Activated T-cell treated with anti-CD3 and anti-CD28 coated beads, Interleukin-2, amount 50 U/mL, for 4 hours (primary cell): ENCODE measurements at regions not wholly inside any gene's neighbourhood (a gene's known extent, or its start where the extent isn't known, plus 50 kb on each side); places are given as distances from the start of the nearest gene placed in this dataset.
A peak's percentile ranks its signal among the peaks of the same experiment; 100 is the strongest.
"Not testable (repeated sequence)": the region's sequence is repeated elsewhere in the genome, so short reads cannot be mapped to it uniquely, and the experiment has no call there.

Source experiments
- ATAC-seq, 2 donors: fragments of 200-7000 bp; cut with Tn5 transposase; one replicate each; pipeline ENCODE4 v1.10.0; 2021
- DNase-seq: peaks from one replicate; pipeline ENCODE4 v3.0.0-alpha.2; 2020
- H3K27me3 Mint-ChIP-seq: one replicate; pipeline ENCODE4 v1.8.0; 2021; ENCODE audit warnings: low read depth, mixed read lengths
- H3K36me3 Mint-ChIP-seq: one replicate; pipeline ENCODE4 v1.8.0; 2022; ENCODE audit warnings: mixed read lengths; ENCODE audit not compliant: insufficient read depth
- H3K4me1 Mint-ChIP-seq: one replicate; pipeline ENCODE4 v1.8.0; 2021; ENCODE audit warnings: low read depth, mixed read lengths
- H3K4me3 Mint-ChIP-seq: one replicate; pipeline ENCODE4 v1.8.0; 2021; ENCODE audit warnings: mild to moderate bottlenecking, moderate library complexity, mixed read lengths
- H3K9me3 Mint-ChIP-seq: one replicate; pipeline ENCODE4 v1.8.0; 2021; ENCODE audit warnings: mixed read lengths

GRCh38 chr4:22609951-22610525 is 82.7 kb upstream of the GBA3 start:
- not testable (repeated sequence) for DNase-seq, H3K4me1 Mint-ChIP-seq, H3K27me3 Mint-ChIP-seq, H3K9me3 Mint-ChIP-seq, H3K4me3 Mint-ChIP-seq, H3K36me3 Mint-ChIP-seq
- ATAC-seq: peak; percentile 48 to 61

DNA sequence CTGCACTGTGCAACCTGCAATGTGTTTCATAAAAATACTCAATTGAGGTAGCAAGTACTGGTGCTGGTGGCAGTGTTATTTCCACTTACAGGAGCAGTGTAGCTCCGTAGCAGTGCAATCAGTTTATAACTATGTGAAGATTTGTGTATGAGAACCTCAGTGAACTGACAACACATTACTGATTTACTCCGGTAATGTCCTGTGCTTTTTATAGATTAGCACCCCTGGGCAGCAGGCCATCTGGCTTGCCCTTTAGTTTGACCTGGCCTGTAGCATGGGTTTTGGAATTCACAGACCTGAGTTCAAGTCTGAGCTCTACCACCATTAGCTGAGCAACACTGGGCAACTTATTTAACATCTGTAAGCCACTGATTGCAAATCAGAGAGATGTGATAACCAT is 78.6 kb upstream of the GBA3 start:
- Mint-ChIP-seq H3K9me3 (no peaks in the 10 kb centered on the region), H3K4me3 (no peak overlapping the region), H3K27me3 (no peaks in the 10 kb centered on the region), H3K4me1 (peaks cover 2% of the 10 kb centered on the region), H3K36me3 (no peaks in the 10 kb centered on the region)
- DNase-seq: no peak
- no peak for ATAC-seq

GRCh38 chr4:22616516-22616915 is 76.2 kb upstream of the GBA3 start:
- H3K4me1 Mint-ChIP-seq: no peaks in the 10 kb centered on the region
- DNase-seq: no peak
- no peak overlapping the region for H3K4me3 Mint-ChIP-seq
- no peak for ATAC-seq
- H3K27me3 Mint-ChIP-seq: no peaks in the 10 kb centered on the region
- no peaks in the 10 kb centered on the region for H3K36me3 Mint-ChIP-seq
- no peaks in the 10 kb centered on the region for H3K9me3 Mint-ChIP-seq

GRCh38 chr4:22620144-22620543 is 72.6 kb upstream of the GBA3 start:
- H3K4me1 Mint-ChIP-seq, H3K36me3 Mint-ChIP-seq, H3K27me3 Mint-ChIP-seq, H3K4me3 Mint-ChIP-seq, H3K9me3 Mint-ChIP-seq, DNase-seq, ATAC-seq: not testable (repeated sequence)

- not testable (repeated sequence) for DNase-seq, H3K27me3 Mint-ChIP-seq, H3K36me3 Mint-ChIP-seq, H3K9me3 Mint-ChIP-seq, H3K4me1 Mint-ChIP-seq, ATAC-seq, H3K4me3 Mint-ChIP-seq
Observed at GRCh38 chr4:22621970-22622369, 70.8 kb upstream of the GBA3 start.

GRCh38 chr4:22624002-22624401 is 68.7 kb upstream of the GBA3 start:
- ATAC-seq, H3K36me3 Mint-ChIP-seq, H3K9me3 Mint-ChIP-seq, H3K4me3 Mint-ChIP-seq, DNase-seq, H3K4me1 Mint-ChIP-seq, H3K27me3 Mint-ChIP-seq: not testable (repeated sequence)

GRCh38 chr4:22625311-22625710 is 67.4 kb upstream of the GBA3 start:
- H3K9me3 Mint-ChIP-seq: no peaks in the 10 kb centered on the region
- DNase-seq (no peak), ATAC-seq (no peak)
- no peak overlapping the region for H3K4me3 Mint-ChIP-seq
- H3K4me1 Mint-ChIP-seq: no peaks in the 10 kb centered on the region
- no peaks in the 10 kb centered on the region for H3K36me3 Mint-ChIP-seq
- H3K27me3 Mint-ChIP-seq: no peaks in the 10 kb centered on the region

DNA sequence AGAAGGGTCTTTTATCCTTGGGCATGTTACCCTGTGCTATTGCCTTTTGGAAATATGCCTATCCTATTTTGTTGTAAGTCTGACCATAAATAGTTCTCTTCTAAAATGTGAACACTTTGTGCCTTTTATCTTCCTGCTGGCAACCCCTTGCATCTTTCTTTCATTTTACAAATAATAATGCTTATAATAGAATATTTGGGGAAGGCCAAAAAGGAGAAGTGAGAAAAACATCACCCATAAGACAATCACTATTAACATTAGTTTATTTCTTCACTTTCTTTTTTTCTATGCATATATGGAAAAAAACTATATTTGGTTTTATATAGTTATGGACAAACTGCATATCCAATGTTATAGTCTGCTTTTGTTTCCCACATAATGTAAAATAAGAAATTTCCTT is 64.9 kb upstream of the GBA3 start:
- not testable (repeated sequence) for H3K9me3 Mint-ChIP-seq, H3K27me3 Mint-ChIP-seq, H3K36me3 Mint-ChIP-seq, DNase-seq, H3K4me1 Mint-ChIP-seq, H3K4me3 Mint-ChIP-seq, ATAC-seq

DNA sequence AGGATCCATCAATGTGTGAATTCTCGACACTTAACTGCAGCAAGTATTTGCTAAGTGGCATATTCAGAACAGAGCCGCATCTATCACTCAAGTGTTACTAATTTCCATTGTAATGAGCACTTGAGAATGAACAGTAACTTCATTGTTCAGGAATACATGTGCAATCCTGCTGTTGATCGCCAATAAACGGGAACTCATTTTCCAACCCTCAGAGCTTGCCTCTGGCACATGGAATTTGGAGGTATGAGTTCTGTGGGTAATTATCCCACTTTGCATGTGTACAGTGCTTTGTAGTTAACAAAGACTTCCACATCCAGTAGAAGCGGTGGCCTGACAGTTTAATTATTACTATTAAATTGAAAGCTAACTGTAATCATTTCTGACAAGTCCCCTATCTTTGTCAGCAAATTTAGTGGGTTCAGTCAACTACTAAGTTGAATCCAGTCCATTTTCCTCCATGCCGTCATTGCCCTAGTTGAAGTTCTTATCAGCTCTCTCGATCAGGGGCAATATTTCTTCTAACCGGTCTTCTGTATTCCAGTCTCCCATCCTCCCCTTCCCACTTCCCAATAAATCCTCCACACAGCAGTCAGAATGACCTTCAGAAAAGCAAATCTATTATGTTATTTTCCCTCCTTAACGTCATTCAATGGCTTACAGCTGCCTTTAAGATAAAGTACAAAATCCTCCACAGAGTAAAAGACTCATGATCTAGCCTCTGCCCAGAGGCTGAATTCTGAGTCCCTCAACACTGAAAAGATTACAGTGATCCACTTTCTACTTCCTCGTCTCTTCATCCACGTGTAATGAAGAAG is 62.4 kb upstream of the GBA3 start:
- H3K36me3 Mint-ChIP-seq, H3K4me1 Mint-ChIP-seq, H3K9me3 Mint-ChIP-seq, H3K27me3 Mint-ChIP-seq, ATAC-seq, DNase-seq, H3K4me3 Mint-ChIP-seq: not testable (repeated sequence)

DNA sequence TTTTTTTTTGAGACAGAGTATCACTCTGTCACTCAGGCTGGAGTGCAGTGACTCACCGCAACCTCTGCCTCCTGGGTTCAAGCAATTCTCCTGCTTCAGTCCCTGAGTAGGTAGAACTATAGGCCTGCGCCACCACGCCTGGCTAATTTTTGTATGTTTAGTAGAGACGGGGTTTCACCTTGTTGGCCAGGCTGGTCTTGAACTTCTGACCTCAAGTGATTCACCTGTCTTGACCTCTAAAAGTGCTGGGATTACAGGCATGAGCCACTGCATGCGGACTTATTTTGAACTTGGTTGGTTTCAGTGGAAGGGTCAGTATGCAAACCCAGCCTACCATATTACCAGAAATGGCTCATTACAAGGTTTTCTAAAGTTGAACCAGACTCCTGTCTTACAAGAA is 61.6 kb upstream of the GBA3 start:
- H3K9me3 Mint-ChIP-seq, ATAC-seq, H3K4me1 Mint-ChIP-seq, H3K4me3 Mint-ChIP-seq, H3K36me3 Mint-ChIP-seq, DNase-seq, H3K27me3 Mint-ChIP-seq: not testable (repeated sequence)

DNA sequence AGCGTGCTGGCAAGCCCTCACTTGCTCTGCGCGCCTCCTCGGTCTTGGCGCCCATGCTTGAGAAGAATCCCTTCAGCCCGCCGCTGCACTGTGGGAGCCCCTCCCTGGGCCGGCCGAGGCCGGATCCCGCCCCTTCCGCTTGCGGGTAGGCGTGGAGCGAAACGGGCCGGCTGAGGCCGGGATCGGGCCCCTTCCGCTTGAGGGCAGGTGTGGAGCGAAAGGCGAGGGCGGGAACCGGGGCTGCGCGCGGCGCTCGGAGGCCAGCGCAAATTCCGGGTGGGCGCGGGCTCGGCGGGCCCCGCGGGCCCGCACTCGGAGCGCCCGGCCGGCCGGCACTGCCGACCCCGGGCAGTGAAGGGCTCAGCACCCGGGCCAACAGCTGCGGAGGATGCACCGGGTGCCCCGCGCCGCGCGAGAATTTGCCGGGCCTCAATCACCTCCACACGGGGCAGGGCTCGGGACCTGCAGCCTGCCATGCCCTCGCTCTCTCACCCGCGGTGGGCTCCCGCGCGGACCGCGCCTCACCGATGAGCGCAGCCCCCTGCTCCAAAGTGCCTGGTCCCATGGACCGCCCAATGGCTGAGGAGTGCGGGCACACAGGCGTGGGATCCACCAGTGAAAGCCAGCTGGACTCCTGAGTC is 58.1 kb upstream of the GBA3 start:
- Mint-ChIP-seq H3K27me3 (no peaks in the 10 kb centered on the region), H3K4me1 (no peaks in the 10 kb centered on the region), H3K36me3 (no peaks in the 10 kb centered on the region), H3K9me3 (peaks cover 3% of the 10 kb centered on the region), H3K4me3 (no peak overlapping the region)
- peak in 1 of 2 donors; percentile 52 for ATAC-seq
- DNase-seq: no peak

DNA sequence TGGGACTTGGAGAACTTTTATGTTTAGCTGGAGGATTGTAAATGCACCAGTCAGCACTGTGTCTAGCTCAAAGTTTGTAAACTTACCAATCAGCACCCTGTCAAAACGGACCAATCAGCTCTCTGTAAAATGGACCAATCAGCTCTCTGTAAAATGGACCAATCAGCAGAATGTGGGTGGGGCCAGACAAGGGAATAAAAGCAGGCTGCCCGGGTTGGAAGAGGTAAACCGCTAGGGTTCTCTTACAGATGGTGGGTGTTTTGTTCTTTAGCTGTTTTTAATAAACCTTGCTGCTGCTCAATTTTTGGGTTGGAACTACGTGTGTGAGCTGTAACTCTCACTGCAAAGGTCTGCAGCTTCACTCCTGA is 57.6 kb upstream of the GBA3 start:
- H3K9me3 Mint-ChIP-seq, H3K36me3 Mint-ChIP-seq, H3K27me3 Mint-ChIP-seq, DNase-seq, ATAC-seq, H3K4me1 Mint-ChIP-seq, H3K4me3 Mint-ChIP-seq: not testable (repeated sequence)

DNA sequence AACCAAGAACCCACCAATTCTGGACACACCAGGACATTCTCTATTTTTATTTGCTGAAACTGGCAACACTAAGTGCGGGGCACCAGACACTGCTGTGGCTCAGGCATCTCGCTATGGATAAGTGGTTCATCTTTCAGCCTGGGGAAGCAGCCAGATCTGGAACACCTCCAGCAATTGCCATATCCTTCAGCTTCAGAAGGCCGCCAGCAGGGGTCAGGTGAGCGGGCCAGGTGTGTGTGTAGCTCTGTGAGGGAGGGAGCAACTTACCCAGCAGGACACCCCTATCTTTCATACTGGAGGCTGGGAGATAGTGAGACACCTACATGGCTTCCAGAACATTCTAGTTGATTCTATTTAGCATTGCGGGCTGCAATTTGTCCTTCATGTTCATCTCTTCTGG is 57.0 kb upstream of the GBA3 start:
- Mint-ChIP-seq H3K9me3 (peaks cover 3% of the 10 kb centered on the region), H3K27me3 (no peaks in the 10 kb centered on the region), H3K36me3 (no peaks in the 10 kb centered on the region), H3K4me1 (no peaks in the 10 kb centered on the region), H3K4me3 (no peak overlapping the region)
- no peak for DNase-seq
- ATAC-seq: no peak

DNA sequence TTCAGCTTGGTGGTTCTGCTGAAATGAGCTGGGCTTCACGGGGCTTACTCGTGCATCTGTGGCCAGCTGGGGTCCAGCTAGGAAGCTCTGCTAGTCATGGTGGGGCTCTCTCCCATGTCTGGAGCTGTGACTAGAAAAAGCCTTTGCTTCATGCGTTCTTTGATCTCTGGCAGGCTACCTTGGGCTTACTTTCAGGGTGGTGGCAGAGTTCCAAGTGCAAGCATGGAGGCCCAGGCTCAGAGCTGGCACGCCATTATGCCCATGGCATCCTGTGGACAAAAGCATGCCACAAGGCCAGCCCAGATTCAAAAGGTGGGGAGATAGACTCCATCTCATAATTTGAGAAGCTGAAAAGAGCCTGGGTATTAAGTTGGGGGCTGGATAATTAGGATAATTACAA is 55.4 kb upstream of the GBA3 start:
- DNase-seq (no peak), ATAC-seq (no peak)
- H3K4me3 Mint-ChIP-seq: no peak overlapping the region
- no peaks in the 10 kb centered on the region for H3K4me1 Mint-ChIP-seq
- H3K9me3 Mint-ChIP-seq: peaks cover 3% of the 10 kb centered on the region
- no peaks in the 10 kb centered on the region for H3K36me3 Mint-ChIP-seq
- H3K27me3 Mint-ChIP-seq: no peaks in the 10 kb centered on the region
